MCF 10A (cell line): ENCODE measurements at regions not wholly inside any gene's neighbourhood (a gene's known extent, or its start where the extent isn't known, plus 50 kb on each side); places are given as distances from the start of the nearest gene placed in this dataset.
A peak's percentile ranks its signal among the peaks of the same experiment; 100 is the strongest.

Experiments used
- BruUV-seq: library from RNA; stranded (reverse); fragments of 400-500 nt; replicated peaks from 2 replicates; lab custom pipeline; 2021; lab: Mats Ljungman, UMichigan
- CTCF ChIA-PET: fragments of 300-600 bp; sonication (Branson Sonifier 250); formaldehyde crosslinking; extraction: SDS; loops from one replicate; lab custom pipeline; 2021; ENCODE audit warnings: antibody characterized with exemption, inconsistent platforms; lab: Yijun Ruan, JAX
- POLR2A ChIA-PET: fragments of 300-600, 350-650 bp; sonication (Branson Sonifier 250); formaldehyde crosslinking; extraction: SDS; loops from one replicate; lab custom pipeline; 2020; ENCODE audit warnings: antibody characterized with exemption, inconsistent platforms; lab: Yijun Ruan, JAX
- DNase-seq: peaks from one replicate; pipeline ENCODE4 v3.0.0-alpha.2; 2018; ENCODE audit not compliant: unreplicated experiment
- H3K27ac Mint-ChIP-seq: one replicate; pipeline ENCODE4 v1.8.0; 2022; ENCODE audit warnings: mild to moderate bottlenecking, low read depth, mixed read lengths; ENCODE audit not compliant: unreplicated experiment
- H3K27me3 Mint-ChIP-seq: one replicate; pipeline ENCODE4 v1.8.0; 2022; ENCODE audit warnings: mixed read lengths; ENCODE audit not compliant: insufficient read depth, unreplicated experiment
- H3K36me3 Mint-ChIP-seq: one replicate; pipeline ENCODE4 v1.8.0; 2022; ENCODE audit warnings: mild to moderate bottlenecking, moderate library complexity, mixed read lengths; ENCODE audit not compliant: insufficient read depth, unreplicated experiment
- H3K4me1 Mint-ChIP-seq: one replicate; pipeline ENCODE4 v1.8.0; 2022; ENCODE audit warnings: mixed read lengths; ENCODE audit not compliant: insufficient read depth, unreplicated experiment
- H3K4me3 Mint-ChIP-seq: one replicate; pipeline ENCODE4 v1.8.0; 2022; ENCODE audit warnings: mild to moderate bottlenecking, moderate library complexity, mixed read lengths; ENCODE audit not compliant: unreplicated experiment
- H3K9me3 Mint-ChIP-seq: one replicate; pipeline ENCODE4 v1.8.0; 2022; ENCODE audit warnings: mixed read lengths; ENCODE audit not compliant: unreplicated experiment
- intact Hi-C: fragments of 100-400 bp; cut with micrococcal nuclease; formaldehyde crosslinking; loops from 2 replicates; pipeline ENCODE4 v1.14.1; 2022
- TF ChIP-seq, protein P1 (sequence below): fragments of 200-600 bp; IDR thresholded peaks from one replicate; pipeline ENCODE4 v1.8.0; 2022; ENCODE audit warnings: antibody characterized with exemption, mild to moderate bottlenecking; ENCODE audit not compliant: unreplicated experiment

DNA sequence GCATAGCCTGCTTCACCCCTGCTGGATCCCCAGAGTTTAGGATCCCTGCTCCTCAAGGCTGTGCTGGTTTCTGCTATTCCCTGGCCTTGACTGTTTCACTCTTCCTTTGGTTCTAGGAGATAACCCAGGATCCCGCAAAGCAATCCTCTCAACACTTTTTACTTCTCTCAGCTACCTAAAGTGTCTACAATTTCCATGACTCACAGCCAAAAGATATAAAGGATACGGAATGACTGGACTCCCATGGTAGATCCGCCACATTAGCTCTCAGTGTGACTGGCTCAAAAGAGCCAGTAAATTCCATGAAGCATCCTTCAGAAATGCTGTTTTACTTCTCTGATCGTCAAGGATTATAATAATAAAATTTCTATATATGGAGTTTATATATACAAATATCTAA is 66.3 kb upstream of the TMEM164 start:
- peaks cover 11% of the 10 kb centered on the region for H3K4me1 Mint-ChIP-seq
- CTCF ChIA-PET: interaction anchor here (0.9 to 1.2 kb wide), 2 partner anchors 16 to 45 kb away, joined by 3 to 5 read pairs; no protein-coding TSS in a partner anchor
- no TSS peak for BruUV-seq
- DNase-seq: no peak
- peaks cover 82% of the 10 kb centered on the region for H3K27me3 Mint-ChIP-seq
- POLR2A ChIA-PET: interaction anchor here (0.9 to 2.1 kb wide), 2 partner anchors 18 to 210 kb away, joined by 3 to 6 read pairs; no protein-coding TSS in a partner anchor
- no peaks in the 10 kb centered on the region for H3K36me3 Mint-ChIP-seq
- intact Hi-C loops: no loop called here
- TF ChIP-seq, protein P1, sequence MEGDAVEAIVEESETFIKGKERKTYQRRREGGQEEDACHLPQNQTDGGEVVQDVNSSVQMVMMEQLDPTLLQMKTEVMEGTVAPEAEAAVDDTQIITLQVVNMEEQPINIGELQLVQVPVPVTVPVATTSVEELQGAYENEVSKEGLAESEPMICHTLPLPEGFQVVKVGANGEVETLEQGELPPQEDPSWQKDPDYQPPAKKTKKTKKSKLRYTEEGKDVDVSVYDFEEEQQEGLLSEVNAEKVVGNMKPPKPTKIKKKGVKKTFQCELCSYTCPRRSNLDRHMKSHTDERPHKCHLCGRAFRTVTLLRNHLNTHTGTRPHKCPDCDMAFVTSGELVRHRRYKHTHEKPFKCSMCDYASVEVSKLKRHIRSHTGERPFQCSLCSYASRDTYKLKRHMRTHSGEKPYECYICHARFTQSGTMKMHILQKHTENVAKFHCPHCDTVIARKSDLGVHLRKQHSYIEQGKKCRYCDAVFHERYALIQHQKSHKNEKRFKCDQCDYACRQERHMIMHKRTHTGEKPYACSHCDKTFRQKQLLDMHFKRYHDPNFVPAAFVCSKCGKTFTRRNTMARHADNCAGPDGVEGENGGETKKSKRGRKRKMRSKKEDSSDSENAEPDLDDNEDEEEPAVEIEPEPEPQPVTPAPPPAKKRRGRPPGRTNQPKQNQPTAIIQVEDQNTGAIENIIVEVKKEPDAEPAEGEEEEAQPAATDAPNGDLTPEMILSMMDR: no peak
- peak overlapping the region; percentile 43 for H3K27ac Mint-ChIP-seq
- no peak overlapping the region for H3K4me3 Mint-ChIP-seq
- H3K9me3 Mint-ChIP-seq: no peaks in the 10 kb centered on the region

DNA sequence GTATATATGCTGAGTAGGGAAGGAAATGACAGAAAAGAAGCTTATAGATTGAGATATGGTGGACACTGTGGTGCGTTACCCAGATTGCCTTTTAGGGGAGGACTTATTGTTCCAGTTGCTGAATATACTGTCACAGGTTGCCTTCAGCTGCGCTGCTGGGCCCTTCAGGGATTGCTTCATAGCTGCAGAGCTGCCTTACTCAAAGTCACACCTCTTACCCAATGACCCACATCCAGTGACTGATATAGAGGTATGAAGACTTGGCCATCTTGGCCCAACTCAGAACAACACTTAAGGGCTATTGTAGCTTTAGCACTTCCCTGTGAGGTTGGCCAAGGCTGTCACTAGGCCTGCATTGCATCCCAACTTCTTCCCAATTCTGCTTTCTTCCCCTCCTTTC is 63.4 kb upstream of the TMEM164 start:
- peaks cover 83% of the 10 kb centered on the region for H3K27me3 Mint-ChIP-seq
- no TSS peak for BruUV-seq
- no peak overlapping the region for H3K4me3 Mint-ChIP-seq
- CTCF ChIA-PET: interaction anchor here (0.6 to 1.5 kb wide), 4 partner anchors 29 to 216 kb away, joined by 3 to 6 read pairs (median 4); no protein-coding TSS in a partner anchor
- TF ChIP-seq, protein P1: no peak
- H3K4me1 Mint-ChIP-seq: peaks cover 2% of the 10 kb centered on the region
- DNase-seq: no peak
- H3K36me3 Mint-ChIP-seq: no peaks in the 10 kb centered on the region
- no peaks in the 10 kb centered on the region for H3K9me3 Mint-ChIP-seq
- intact Hi-C loops: no loop called here
- H3K27ac Mint-ChIP-seq: no peak overlapping the region
- POLR2A ChIA-PET: no interaction called here

DNA sequence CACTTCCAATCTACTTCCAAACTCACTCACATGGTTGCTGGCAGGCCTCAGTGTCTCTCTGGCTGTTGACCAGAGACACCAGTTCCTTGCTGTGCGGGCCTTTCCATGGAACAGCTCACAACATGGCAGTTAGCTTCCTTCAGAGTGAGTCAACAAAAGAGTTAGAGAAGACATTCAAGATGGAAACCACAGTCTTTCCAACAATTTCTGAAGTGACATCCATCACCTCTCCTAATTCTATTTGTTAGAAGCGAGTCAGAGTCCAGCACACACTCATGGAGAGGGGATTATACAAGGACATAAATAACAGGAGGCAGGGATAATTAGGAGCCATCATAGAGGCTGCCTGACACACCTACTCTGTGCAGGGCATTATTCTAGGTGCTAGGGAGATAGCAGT is 62.5 kb upstream of the TMEM164 start:
- intact Hi-C loops: no loop called here
- Mint-ChIP-seq H3K27me3 (peaks cover 81% of the 10 kb centered on the region), H3K4me1 (no peaks in the 10 kb centered on the region), H3K9me3 (no peaks in the 10 kb centered on the region), H3K27ac (no peak overlapping the region), H3K4me3 (no peak overlapping the region), H3K36me3 (no peaks in the 10 kb centered on the region)
- TF ChIP-seq, protein P1: no peak
- DNase-seq: no peak
- ChIA-PET POLR2A (no interaction called here), CTCF (interaction anchor here (1.1 kb wide), 1 partner anchor 207 kb away, joined by 6 read pairs; no protein-coding TSS in a partner anchor)
- BruUV-seq: no TSS peak

DNA sequence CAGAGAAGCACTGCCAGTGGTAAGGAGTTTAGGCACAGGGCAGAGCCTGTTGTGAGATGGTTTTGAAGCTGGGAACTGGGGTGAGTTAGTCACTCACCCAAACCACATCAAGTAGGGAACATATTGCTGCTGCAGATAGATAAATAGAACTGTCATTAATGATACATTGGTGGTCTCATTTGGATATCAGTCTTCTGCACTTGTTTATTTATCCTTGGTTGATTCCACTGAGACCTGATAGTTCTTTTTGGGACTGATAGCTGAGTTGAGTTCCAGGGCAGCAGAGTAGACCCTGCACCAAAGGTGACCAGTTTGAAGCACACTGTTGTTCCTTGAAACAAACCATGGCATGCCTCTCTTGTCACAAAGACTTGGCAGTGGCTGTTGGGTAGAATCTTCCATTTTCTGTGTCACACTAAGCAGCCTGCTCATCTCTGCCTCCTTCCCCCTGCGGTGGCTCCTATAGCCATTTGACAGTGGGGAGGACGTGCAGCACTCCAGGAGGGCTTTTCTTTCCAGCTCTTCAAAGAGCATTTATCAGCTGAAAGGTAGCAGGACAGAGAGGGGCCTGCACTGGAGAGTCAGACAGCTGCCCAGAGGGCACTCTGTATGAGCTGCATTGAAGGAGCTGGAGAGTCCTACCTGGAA is 59.7 kb upstream of the TMEM164 start:
- DNase-seq: no peak
- H3K27me3 Mint-ChIP-seq: peaks cover 68% of the 10 kb centered on the region
- ChIA-PET POLR2A (no interaction called here), CTCF (interaction anchor here (1.1 kb wide), 1 partner anchor 11 kb away, joined by 4 read pairs; no protein-coding TSS in a partner anchor)
- H3K27ac Mint-ChIP-seq: no peak overlapping the region
- H3K4me1 Mint-ChIP-seq: no peaks in the 10 kb centered on the region
- intact Hi-C loops: no loop called here
- H3K4me3 Mint-ChIP-seq: no peak overlapping the region
- TF ChIP-seq, protein P1: no peak
- no TSS peak for BruUV-seq
- no peaks in the 10 kb centered on the region for H3K9me3 Mint-ChIP-seq
- H3K36me3 Mint-ChIP-seq: no peaks in the 10 kb centered on the region
